Chondrocyte (in vitro differentiated cells): ENCODE measurements at regions not wholly inside any gene's neighbourhood (a gene's known extent, or its start where the extent isn't known, plus 50 kb on each side); places are given as distances from the start of the nearest gene placed in this dataset.

Experiments used
- DNase-seq: peaks from one replicate; pipeline ENCODE4 v3.0.0; 2021; ENCODE audit warnings: mixed read lengths, low spot score
- H3K27ac Mint-ChIP-seq: one replicate; pipeline ENCODE4 v1.8.0; 2021; ENCODE audit warnings: mild to moderate bottlenecking, moderate library complexity, mixed read lengths; ENCODE audit not compliant: unreplicated experiment
- H3K27me3 Mint-ChIP-seq: 2 replicates; pipeline ENCODE4 v1.8.0; 2021; ENCODE audit warnings: low read depth, mixed read lengths
- H3K36me3 Mint-ChIP-seq: 2 replicates; pipeline ENCODE4 v1.8.0; 2021; ENCODE audit warnings: low read depth, mixed read lengths
- H3K4me1 Mint-ChIP-seq: 2 replicates; pipeline ENCODE4 v1.8.0; 2021; ENCODE audit warnings: low read depth, mild to moderate bottlenecking, mixed read lengths
- H3K4me3 Mint-ChIP-seq: one replicate; pipeline ENCODE4 v1.8.0; 2021; ENCODE audit warnings: mild to moderate bottlenecking, moderate library complexity, mixed read lengths; ENCODE audit not compliant: unreplicated experiment
- H3K9me3 Mint-ChIP-seq: 2 replicates; pipeline ENCODE4 v1.8.0; 2021; ENCODE audit warnings: low read depth, mixed read lengths
- CTCF ChIP-seq: fragments of 200-600 bp; sonication (generic); IDR thresholded peaks from 2 replicates; pipeline ENCODE4 v1.5.0; 2021; ENCODE audit warnings: antibody characterized with exemption, mild to moderate bottlenecking, moderate library complexity

GRCh38 chr11:15836795-15837194 lies 519.6 kb downstream of the SOX6 start:
- Mint-ChIP-seq H3K36me3 (no peaks in the 10 kb centered on the region), H3K27ac (no peak overlapping the region), H3K27me3 (no peaks in the 10 kb centered on the region), H3K9me3 (no peaks in the 10 kb centered on the region), H3K4me1 (peaks cover 5% of the 10 kb centered on the region), H3K4me3 (no peak overlapping the region)
- TF ChIP-seq CTCF: no peak
- DNase-seq: no peak

- Mint-ChIP-seq H3K4me3 (no peak overlapping the region), H3K27me3 (no peaks in the 10 kb centered on the region), H3K4me1 (peaks cover 17% of the 10 kb centered on the region), H3K9me3 (no peaks in the 10 kb centered on the region), H3K36me3 (no peaks in the 10 kb centered on the region), H3K27ac (no peak overlapping the region)
- DNase-seq: no peak
- TF ChIP-seq CTCF: no peak
Measured at GRCh38 chr11:15837901-15838489, 518.4 kb downstream of the SOX6 start.

GRCh38 chr11:15839061-15839460 lies 517.3 kb downstream of the SOX6 start:
- no peak for TF ChIP-seq CTCF
- Mint-ChIP-seq H3K9me3 (no peaks in the 10 kb centered on the region), H3K4me1 (peaks cover 27% of the 10 kb centered on the region), H3K36me3 (no peaks in the 10 kb centered on the region), H3K27ac (no peak overlapping the region), H3K4me3 (no peak overlapping the region), H3K27me3 (no peaks in the 10 kb centered on the region)
- no peak for DNase-seq

- Mint-ChIP-seq H3K9me3 (no peaks in the 10 kb centered on the region), H3K27ac (no peak overlapping the region), H3K36me3 (no peaks in the 10 kb centered on the region), H3K4me1 (peaks cover 36% of the 10 kb centered on the region), H3K4me3 (no peak overlapping the region), H3K27me3 (no peaks in the 10 kb centered on the region)
- TF ChIP-seq CTCF: no peak
- no peak for DNase-seq
Measured at GRCh38 chr11:15840966-15841365, 515.4 kb downstream of the SOX6 start.

GRCh38 chr11:15841931-15842740 lies 514.2 kb downstream of the SOX6 start:
- Mint-ChIP-seq H3K36me3 (no peaks in the 10 kb centered on the region), H3K4me3 (no peak overlapping the region), H3K27ac (peak overlapping the region; percentile 47), H3K27me3 (no peaks in the 10 kb centered on the region), H3K9me3 (no peaks in the 10 kb centered on the region), H3K4me1 (peaks cover 36% of the 10 kb centered on the region)
- no peak for TF ChIP-seq CTCF
- no peak for DNase-seq
